CD4-positive, CD25-positive, alpha-beta regulatory T cell (primary cell): ENCODE measurements at regions not wholly inside any gene's neighbourhood (a gene's known extent, or its start where the extent isn't known, plus 50 kb on each side); places are given as distances from the start of the nearest gene placed in this dataset.

ENCODE experiments used
- ATAC-seq, 2 donors: fragments of 150-1000 bp; cut with Tn5 transposase; one replicate each; pipeline ENCODE4 v1.10.0; 2021; ENCODE audit warnings: low read depth in 2 of 2, moderate number of reproducible peaks in 2 of 2, moderate library complexity in 1 of 2
- DNase-seq, 3 donors: peaks; one replicate each; pipeline versions ENCODE4 v3.0.0 to v3.0.0-alpha.2; 2012 to 2022; ENCODE audit warnings: mixed read lengths in 1 of 3
- H3K27ac ChIP-seq: one replicate; pipeline ENCODE4 v1.7.0; 2013; ENCODE audit warnings: mild to moderate bottlenecking, low read length; ENCODE audit not compliant: insufficient read depth, poor library complexity, severe bottlenecking
- H3K27me3 ChIP-seq: one replicate; pipeline ENCODE4 v1.7.0; 2013; ENCODE audit warnings: low read length; ENCODE audit not compliant: control insufficient read depth, insufficient read depth
- H3K36me3 ChIP-seq: one replicate; pipeline ENCODE4 v1.7.0; 2013; ENCODE audit warnings: mild to moderate bottlenecking, low read length, moderate library complexity; ENCODE audit not compliant: control insufficient read depth, insufficient read depth
- H3K4me1 ChIP-seq: 2 replicates; pipeline ENCODE4 v1.7.0; 2013; ENCODE audit warnings: mild to moderate bottlenecking, low read length; ENCODE audit not compliant: insufficient read depth, control insufficient read depth, poor library complexity, severe bottlenecking
- H3K4me3 ChIP-seq: one replicate; pipeline ENCODE4 v1.7.0; 2013; ENCODE audit warnings: low read depth, mild to moderate bottlenecking, low read length, moderate library complexity
- H3K9me3 ChIP-seq, 2 experiments: 1 replicate in 1 of 2; 2 replicates in 1 of 2; pipeline ENCODE4 v1.7.0; 2013; ENCODE audit warnings: low read length in 2 of 2, mild to moderate bottlenecking in 1 of 2, moderate library complexity in 1 of 2; ENCODE audit not compliant: control insufficient read depth in 2 of 2
- H3K27ac Mint-ChIP-seq, 3 donors: one replicate each; pipeline ENCODE4 v1.8.0; 2020 to 2022; ENCODE audit warnings: mild to moderate bottlenecking in 3 of 3, mixed read lengths in 3 of 3, moderate library complexity in 2 of 3
- H3K27me3 Mint-ChIP-seq: one replicate; pipeline ENCODE4 v1.8.0; 2022; ENCODE audit warnings: mild to moderate bottlenecking, mixed read lengths
- H3K36me3 Mint-ChIP-seq: one replicate; pipeline ENCODE4 v1.8.0; 2020; ENCODE audit warnings: mixed read lengths
- H3K4me1 Mint-ChIP-seq, 4 donors: one replicate each; pipeline ENCODE4 v1.8.0; 2020 to 2022; ENCODE audit warnings: mixed read lengths in 4 of 4, mild to moderate bottlenecking in 1 of 4
- H3K4me3 Mint-ChIP-seq, 4 donors: one replicate each; pipeline ENCODE4 v1.8.0; 2020 to 2022; ENCODE audit warnings: mild to moderate bottlenecking in 4 of 4, mixed read lengths in 4 of 4, moderate library complexity in 3 of 4
- H3K9me3 Mint-ChIP-seq, 7 donors: one replicate each; pipeline ENCODE4 v1.8.0; 2020 to 2022; ENCODE audit warnings: mixed read lengths in 7 of 7, mild to moderate bottlenecking in 3 of 7, moderate library complexity in 2 of 7

GRCh38 chr12:98351784-98352183, 163.6 kb upstream of the TMPO start:
- DNase-seq (no peak), ATAC-seq (no peak)
- Histone ChIP-seq H3K4me1 (no peaks in the 10 kb centered on the region), H3K27me3 (no peaks in the 10 kb centered on the region), H3K27ac (no peak overlapping the region), H3K4me3 (no peak overlapping the region), H3K36me3 (no peaks in the 10 kb centered on the region), H3K9me3 (no peaks in the 10 kb centered on the region)
- Mint-ChIP-seq H3K27me3 (no peaks in the 10 kb centered on the region), H3K36me3 (no peaks in the 10 kb centered on the region), H3K27ac (no peak overlapping the region), H3K4me3 (no peak overlapping the region), H3K4me1 (no peaks in the 10 kb centered on the region), H3K9me3 (no peaks in the 10 kb centered on the region)

- DNase-seq (no peak), ATAC-seq (no peak)
- H3K27ac ChIP-seq, result no peak overlapping the region
- Mint-ChIP-seq H3K27me3 (no peaks in the 10 kb centered on the region), H3K27ac (no peak overlapping the region), H3K36me3 (no peaks in the 10 kb centered on the region), H3K4me1 (no peaks in the 10 kb centered on the region), H3K4me3 (no peak overlapping the region), H3K9me3 (no peaks in the 10 kb centered on the region)
- H3K4me1 ChIP-seq, result no peaks in the 10 kb centered on the region
- no peaks in the 10 kb centered on the region for H3K27me3 ChIP-seq
- no peaks in the 10 kb centered on the region for H3K36me3 ChIP-seq
- H3K9me3 ChIP-seq, result no peaks in the 10 kb centered on the region
- H3K4me3 ChIP-seq, result no peak overlapping the region
Observed at GRCh38 chr12:98352218-98352811, 163.1 kb upstream of the TMPO start.

GRCh38 chr12:98352835-98353234, 162.6 kb upstream of the TMPO start:
- Mint-ChIP-seq H3K4me1 (no peaks in the 10 kb centered on the region), H3K27me3 (no peaks in the 10 kb centered on the region), H3K4me3 (no peak overlapping the region), H3K36me3 (no peaks in the 10 kb centered on the region), H3K27ac (no peak overlapping the region), H3K9me3 (no peaks in the 10 kb centered on the region)
- ATAC-seq, result no peak
- DNase-seq, result peak in 1 of 3 donors; percentile 4
- no peaks in the 10 kb centered on the region for H3K36me3 ChIP-seq
- H3K4me1 ChIP-seq, result no peaks in the 10 kb centered on the region
- no peaks in the 10 kb centered on the region for H3K27me3 ChIP-seq
- no peak overlapping the region for H3K4me3 ChIP-seq
- H3K9me3 ChIP-seq, result no peaks in the 10 kb centered on the region
- no peak overlapping the region for H3K27ac ChIP-seq

GRCh38 chr12:98354520-98355035, 160.8 kb upstream of the TMPO start:
- Mint-ChIP-seq H3K9me3 (peaks cover 0 to 1% (median 0%) of the 10 kb centered on the region in 7 donors), H3K4me3 (no peak overlapping the region), H3K27me3 (no peaks in the 10 kb centered on the region), H3K36me3 (no peaks in the 10 kb centered on the region), H3K27ac (no peak overlapping the region), H3K4me1 (no peaks in the 10 kb centered on the region)
- Histone ChIP-seq H3K4me1 (no peaks in the 10 kb centered on the region), H3K27ac (no peak overlapping the region), H3K36me3 (no peaks in the 10 kb centered on the region), H3K27me3 (no peaks in the 10 kb centered on the region), H3K4me3 (no peak overlapping the region), H3K9me3 (no peaks in the 10 kb centered on the region)
- no peak for DNase-seq
- no peak for ATAC-seq

GRCh38 chr12:98355322-98355721, 160.1 kb upstream of the TMPO start:
- Mint-ChIP-seq H3K9me3 (peaks cover 0 to 1% (median 0%) of the 10 kb centered on the region in 7 donors), H3K4me1 (no peaks in the 10 kb centered on the region), H3K4me3 (no peak overlapping the region), H3K27me3 (no peaks in the 10 kb centered on the region), H3K27ac (no peak overlapping the region), H3K36me3 (no peaks in the 10 kb centered on the region)
- no peaks in the 10 kb centered on the region for H3K4me1 ChIP-seq
- H3K27me3 ChIP-seq, result no peaks in the 10 kb centered on the region
- no peaks in the 10 kb centered on the region for H3K9me3 ChIP-seq
- no peaks in the 10 kb centered on the region for H3K36me3 ChIP-seq
- ATAC-seq (no peak), DNase-seq (no peak)
- H3K27ac ChIP-seq, result no peak overlapping the region
- no peak overlapping the region for H3K4me3 ChIP-seq

GRCh38 chr12:98355933-98356332, 159.5 kb upstream of the TMPO start:
- Mint-ChIP-seq H3K4me1 (no peaks in the 10 kb centered on the region), H3K27me3 (no peaks in the 10 kb centered on the region), H3K27ac (no peak overlapping the region), H3K9me3 (peaks cover 0 to 1% (median 0%) of the 10 kb centered on the region in 7 donors), H3K36me3 (no peaks in the 10 kb centered on the region), H3K4me3 (no peak overlapping the region)
- Histone ChIP-seq H3K27ac (no peak overlapping the region), H3K4me3 (no peak overlapping the region), H3K27me3 (no peaks in the 10 kb centered on the region), H3K36me3 (no peaks in the 10 kb centered on the region), H3K4me1 (no peaks in the 10 kb centered on the region), H3K9me3 (no peaks in the 10 kb centered on the region)
- ATAC-seq (no peak), DNase-seq (no peak)

GRCh38 chr12:98358144-98358543, 157.2 kb upstream of the TMPO start:
- peaks cover 0 to 1% (median 0%) of the 10 kb centered on the region in 7 donors for H3K9me3 Mint-ChIP-seq
- H3K27me3 ChIP-seq, result no peaks in the 10 kb centered on the region
- H3K36me3 ChIP-seq, result no peaks in the 10 kb centered on the region
- H3K4me3 ChIP-seq, result no peak overlapping the region
- H3K4me1 ChIP-seq, result no peaks in the 10 kb centered on the region
- H3K9me3 ChIP-seq, result no peaks in the 10 kb centered on the region
- no peaks in the 10 kb centered on the region for H3K4me1 Mint-ChIP-seq
- ATAC-seq (no peak), DNase-seq (no peak)
- no peak overlapping the region for H3K4me3 Mint-ChIP-seq
- no peaks in the 10 kb centered on the region for H3K36me3 Mint-ChIP-seq
- no peak overlapping the region for H3K27ac ChIP-seq
- no peaks in the 10 kb centered on the region for H3K27me3 Mint-ChIP-seq
- no peak overlapping the region for H3K27ac Mint-ChIP-seq

- H3K4me1 ChIP-seq, result no peaks in the 10 kb centered on the region
- H3K36me3 Mint-ChIP-seq, result no peaks in the 10 kb centered on the region
- H3K27me3 ChIP-seq, result no peaks in the 10 kb centered on the region
- H3K27me3 Mint-ChIP-seq, result no peaks in the 10 kb centered on the region
- H3K4me3 ChIP-seq, result no peak overlapping the region
- no peak for DNase-seq
- ATAC-seq, result no peak
- peaks cover 0 to 1% (median 0%) of the 10 kb centered on the region in 7 donors for H3K9me3 Mint-ChIP-seq
- H3K4me3 Mint-ChIP-seq, result no peak overlapping the region
- H3K9me3 ChIP-seq, result no peaks in the 10 kb centered on the region
- no peak overlapping the region for H3K27ac ChIP-seq
- no peaks in the 10 kb centered on the region for H3K4me1 Mint-ChIP-seq
- no peaks in the 10 kb centered on the region for H3K36me3 ChIP-seq
- no peak overlapping the region for H3K27ac Mint-ChIP-seq
Observed at GRCh38 chr12:98359856-98360255, 155.5 kb upstream of the TMPO start.
